GM18502 (cell line): ENCODE measurements at regions not wholly inside any gene's neighbourhood (a gene's known extent, or its start where the extent isn't known, plus 50 kb on each side); places are given as distances from the start of the nearest gene placed in this dataset.
"Not testable (repeated sequence)": the region's sequence is repeated elsewhere in the genome, so short reads cannot be mapped to it uniquely, and the experiment has no call there.

Source experiments
- ATAC-seq: cut with Tn5 transposase; IDR thresholded peaks from one replicate; pipeline ENCODE4 v1.9.1; 2021; ENCODE audit warnings: mild to moderate bottlenecking; ENCODE audit not compliant: unreplicated experiment, poor library complexity

DNA sequence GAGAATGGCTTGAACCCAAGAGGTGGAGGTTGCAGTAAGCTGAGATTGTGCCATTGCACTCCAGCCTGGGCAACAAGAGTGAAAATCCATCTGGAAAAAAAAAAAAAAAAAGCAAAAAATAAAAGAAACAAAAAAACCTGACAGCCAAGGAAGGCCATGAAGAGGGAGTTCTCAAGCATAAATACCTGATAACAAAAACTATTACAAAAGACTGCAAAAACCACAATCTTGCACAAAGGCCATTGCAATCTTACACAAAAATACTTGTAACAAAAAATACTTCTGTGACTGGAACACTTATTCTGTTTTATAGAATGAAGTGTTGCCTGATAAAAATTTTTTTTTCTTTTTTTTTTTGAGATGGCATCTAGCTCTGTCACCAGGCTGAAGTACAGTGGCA, 61.5 kb upstream of the TSC22D1 start:
- no peak for ATAC-seq

- ATAC-seq: no peak
Observed at GRCh38 chr13:44629465-44630183, 53.5 kb upstream of the TSC22D1 start.

GRCh38 chr13:44628826-44629225, 52.7 kb upstream of the TSC22D1 start:
- ATAC-seq: not testable (repeated sequence)

DNA sequence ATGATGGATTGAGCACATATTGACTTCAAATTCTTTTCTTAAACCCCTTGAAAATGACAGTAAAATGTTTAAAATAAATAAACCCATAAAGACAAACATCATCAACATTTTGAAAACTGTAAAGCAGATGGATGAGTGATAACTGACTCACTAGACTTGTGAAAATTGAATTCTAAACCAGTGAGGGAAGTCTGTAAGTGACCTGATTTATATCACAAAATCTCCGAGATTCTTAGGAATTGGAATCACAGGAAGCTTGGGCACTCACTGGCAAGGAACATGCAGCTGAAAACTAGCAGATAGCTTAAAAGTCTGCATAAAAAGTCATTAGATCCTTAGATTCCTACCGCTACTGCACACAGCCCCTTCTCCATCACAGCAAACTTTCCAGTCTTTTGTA, 51.3 kb upstream of the TSC22D1 start:
- ATAC-seq: no peak

DNA sequence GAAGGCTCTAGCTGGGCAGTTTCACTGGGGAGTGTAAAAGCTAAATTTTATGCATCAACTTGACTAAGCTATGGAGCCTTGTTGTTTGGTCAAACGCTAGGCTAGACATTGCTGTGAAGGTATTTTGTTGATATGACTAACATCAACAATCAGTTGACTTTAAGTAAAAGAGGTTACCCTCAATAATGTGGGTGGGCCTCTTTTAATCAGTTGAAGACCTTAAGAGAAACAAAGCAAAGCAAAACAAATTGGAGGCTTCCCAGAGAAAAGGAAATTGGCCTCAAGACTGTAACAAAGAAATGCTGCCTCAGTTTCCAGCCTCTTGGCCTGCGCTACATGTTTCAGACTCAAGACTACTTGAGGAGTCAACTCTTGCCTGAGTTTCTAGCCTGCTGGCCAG, 50.0 kb upstream of the TSC22D1 start:
- no peak for ATAC-seq
